GM12891 (cell line): ENCODE measurements at regions not wholly inside any gene's neighbourhood (a gene's known extent, or its start where the extent isn't known, plus 50 kb on each side); places are given as distances from the start of the nearest gene placed in this dataset.

Experiments used
- PAX5 ChIP-seq: IDR thresholded peaks from 2 replicates; pipeline ENCODE4 v1.6.1; 2011; ENCODE audit warnings: low read length, moderate library complexity, mild to moderate bottlenecking; ENCODE audit not compliant: insufficient read depth, severe bottlenecking
- POLR2A ChIP-seq: IDR thresholded peaks from 2 replicates; pipeline ENCODE4 v1.6.1; 2011; ENCODE audit warnings: low read depth, low read length, control low read depth
- POLR2AphosphoS5 ChIP-seq: IDR thresholded peaks from 2 replicates; pipeline ENCODE4 v1.6.1; 2011; ENCODE audit warnings: low read depth, low read length, control low read depth
- POU2F2 ChIP-seq: IDR thresholded peaks from 2 replicates; pipeline ENCODE4 v1.6.1; 2011; ENCODE audit warnings: low read depth, mild to moderate bottlenecking, control low read depth, low read length, moderate library complexity
- SPI1 ChIP-seq: IDR thresholded peaks from 2 replicates; pipeline ENCODE4 v1.6.1; 2011; ENCODE audit warnings: low read depth, low read length, control low read depth
- TAF1 ChIP-seq: IDR thresholded peaks from 2 replicates; pipeline ENCODE4 v1.6.1; 2011; ENCODE audit warnings: low read depth, low read length, control low read depth

- TF ChIP-seq POU2F2 (no peak), POLR2A (no peak), POLR2AphosphoS5 (no peak), PAX5 (no peak), TAF1 (no peak), SPI1 (no peak)
Observed at GRCh38 chr9:107153336-107153735, 129.7 kb upstream of the RAD23B start.
